Heart left ventricle (tissue), 13 donors: ENCODE measurements at regions not wholly inside any gene's neighbourhood (a gene's known extent, or its start where the extent isn't known, plus 50 kb on each side); places are given as distances from the start of the nearest gene placed in this dataset.

Experiments used
- POLR2A ChIP-seq, 2 donors: fragments of 450-650 bp; IDR thresholded peaks; one replicate each; pipeline ENCODE4 v1.6.1; 2017; ENCODE audit warnings: antibody characterized with exemption in 2 of 2, mild to moderate bottlenecking in 2 of 2, moderate library complexity in 2 of 2
- TF ChIP-seq, protein P1 (sequence below), 12 donors: fragments of 200-600 bp; sonication (generic) in 4 of 12; IDR thresholded peaks; one replicate each; pipeline versions ENCODE4 v1.5.0 to v1.8.0; 2018 to 2022; ENCODE audit warnings: antibody characterized with exemption in 12 of 12, mild to moderate bottlenecking in 5 of 12
- donor health status: ischemic (EF 13 %, LVEDD 7.1; RV severe dilation, severe dysfunction).
- donor health status: DM: no; HTN: yes; CAD: no.
- donor health status: DM: no; HTN: no; CAD: no.
- donor health status: ischemic (EF 25% LVEDD 6.9; RV normal size, moderate dysfunction).
- donor health status: ischemic (EF 25% LVEDD 5.7; RV mildly dilated, moderate dysfunction).
- donor health status: ischemic (EF 35%, LVEDD 5.7; RV mildly dilated, moderate dysfunction).
- donor health status: nonischemic (EF 11% LVEDD 7.7; RV severe dilation, severe dysfunction).
- donor health status: DM: yes; HTN: yes; CAD: no.
- donor health status: PGD.
- donor health status: ischemic (EF 29% LVEDD 5.4; RV normal size, mild dysfunction).
- donor health status: nonischemic (EF 23%, LVEDD 6.1; RV moderate dilation, normal function).

DNA sequence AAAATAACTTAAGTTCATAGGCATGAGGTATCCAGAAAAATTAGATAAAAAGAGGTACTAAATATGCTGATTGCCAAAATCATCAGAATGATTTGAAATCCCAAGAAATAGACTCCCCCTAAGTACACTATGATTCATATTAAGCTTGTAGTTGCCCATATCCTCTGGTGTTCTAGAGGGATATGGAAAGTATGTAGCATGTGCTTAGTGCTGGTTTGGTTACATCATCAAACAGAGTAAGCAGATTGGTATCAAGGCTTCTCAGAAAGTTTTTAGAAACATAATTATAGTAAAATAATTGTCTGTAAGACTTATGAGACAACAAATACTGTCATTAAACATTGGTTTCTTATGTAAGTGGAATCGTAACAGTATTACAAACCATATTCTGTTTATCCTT, 166.4 kb downstream of the FAXC start:
- TF ChIP-seq, protein P1, sequence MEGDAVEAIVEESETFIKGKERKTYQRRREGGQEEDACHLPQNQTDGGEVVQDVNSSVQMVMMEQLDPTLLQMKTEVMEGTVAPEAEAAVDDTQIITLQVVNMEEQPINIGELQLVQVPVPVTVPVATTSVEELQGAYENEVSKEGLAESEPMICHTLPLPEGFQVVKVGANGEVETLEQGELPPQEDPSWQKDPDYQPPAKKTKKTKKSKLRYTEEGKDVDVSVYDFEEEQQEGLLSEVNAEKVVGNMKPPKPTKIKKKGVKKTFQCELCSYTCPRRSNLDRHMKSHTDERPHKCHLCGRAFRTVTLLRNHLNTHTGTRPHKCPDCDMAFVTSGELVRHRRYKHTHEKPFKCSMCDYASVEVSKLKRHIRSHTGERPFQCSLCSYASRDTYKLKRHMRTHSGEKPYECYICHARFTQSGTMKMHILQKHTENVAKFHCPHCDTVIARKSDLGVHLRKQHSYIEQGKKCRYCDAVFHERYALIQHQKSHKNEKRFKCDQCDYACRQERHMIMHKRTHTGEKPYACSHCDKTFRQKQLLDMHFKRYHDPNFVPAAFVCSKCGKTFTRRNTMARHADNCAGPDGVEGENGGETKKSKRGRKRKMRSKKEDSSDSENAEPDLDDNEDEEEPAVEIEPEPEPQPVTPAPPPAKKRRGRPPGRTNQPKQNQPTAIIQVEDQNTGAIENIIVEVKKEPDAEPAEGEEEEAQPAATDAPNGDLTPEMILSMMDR (IDR thresholded peaks at IDR 0.05), result no peak
- TF ChIP-seq POLR2A (IDR thresholded peaks at IDR 0.05), result no peak
